ENCODE measurements at regions not wholly inside any gene's neighbourhood (a gene's known extent, or its start where the extent isn't known, plus 50 kb on each side); places are given as distances from the start of the nearest gene placed in this dataset.

- TF ChIP-seq POLR2AphosphoS5 (IDR thresholded peaks at IDR 0.05) (no peak), POLR2A (IDR thresholded peaks at IDR 0.05) (no peak)
Observed at GRCh38 chr1:71157715-71158114, 76.9 kb upstream of the ZRANB2 start.
